GM18861 (cell line): ENCODE measurements at regions not wholly inside any gene's neighbourhood (a gene's known extent, or its start where the extent isn't known, plus 50 kb on each side); places are given as distances from the start of the nearest gene placed in this dataset.

Experiments used
- ATAC-seq: cut with Tn5 transposase; IDR thresholded peaks from one replicate; pipeline ENCODE4 v1.9.1; 2021; ENCODE audit not compliant: unreplicated experiment

DNA sequence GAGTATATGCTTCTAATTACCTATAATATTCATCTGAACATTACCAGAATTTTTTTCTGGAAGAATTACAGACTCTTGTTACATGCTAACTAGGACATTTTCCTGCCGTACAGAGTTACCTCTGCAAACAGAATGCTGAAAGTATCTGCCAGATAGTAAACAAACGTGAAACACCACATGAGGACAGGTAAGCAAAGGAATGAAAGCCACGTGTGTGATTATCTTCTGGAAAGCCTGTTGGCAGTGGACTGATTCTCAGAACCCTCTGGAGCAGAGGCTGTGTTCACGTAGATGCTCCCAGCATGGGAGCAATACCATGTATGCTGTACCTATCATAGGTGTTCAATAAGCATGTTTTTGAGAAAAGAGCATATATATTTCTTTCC, 472.6 kb downstream of the ENC1 start:
- no peak for ATAC-seq

DNA sequence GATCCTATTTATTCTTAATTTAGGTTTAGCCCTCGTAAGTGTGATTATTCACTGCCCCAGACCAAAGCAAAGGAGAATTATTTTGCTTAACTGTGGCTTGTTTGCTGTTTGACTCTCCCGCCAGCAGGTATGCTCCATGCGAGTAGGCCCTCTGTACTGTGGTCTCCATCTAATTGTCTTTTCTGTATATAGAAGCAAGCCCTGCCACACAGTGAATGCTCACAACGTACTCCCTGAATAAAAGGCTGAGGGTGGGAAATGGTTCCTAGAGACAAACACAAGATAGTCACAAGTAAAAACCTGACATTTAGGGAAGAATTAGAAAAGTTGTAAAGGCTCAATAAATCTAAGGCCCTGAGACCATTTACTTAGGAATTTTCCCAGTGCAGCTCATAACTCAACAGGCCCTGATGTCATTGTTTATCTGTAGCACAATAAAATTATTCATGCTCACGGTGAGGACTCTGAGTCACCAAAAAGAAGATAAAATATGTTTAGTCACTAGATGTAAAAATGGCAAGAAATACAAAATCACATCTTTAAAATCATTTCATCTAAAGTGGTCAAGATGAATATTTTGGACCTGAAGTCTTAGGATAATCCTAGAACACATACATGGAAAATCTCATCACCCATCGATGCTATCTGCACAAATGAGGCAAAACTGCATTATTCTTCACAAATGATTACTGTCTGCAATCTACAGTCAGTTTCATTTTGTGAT, 473.2 kb downstream of the ENC1 start:
- ATAC-seq = no peak

DNA sequence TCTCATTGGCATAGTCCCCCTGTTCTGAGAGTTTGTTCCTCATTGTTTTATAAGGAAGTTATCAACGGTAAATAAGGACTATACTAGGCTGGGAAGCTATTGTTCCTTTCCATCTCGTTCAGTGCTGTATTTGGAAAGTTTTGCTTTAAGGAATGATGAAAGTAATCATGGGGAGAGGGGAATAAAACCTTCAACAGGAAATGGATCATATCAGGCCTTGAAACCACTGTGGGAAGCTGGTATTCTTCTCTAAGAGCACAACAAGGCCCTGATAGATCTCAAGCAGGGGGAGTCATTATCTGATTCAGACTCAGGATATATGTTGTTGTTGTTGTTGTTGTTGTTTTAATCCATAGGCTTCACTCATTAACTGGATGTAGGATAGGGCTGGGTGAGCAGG, 474.5 kb downstream of the ENC1 start:
- ATAC-seq = no peak

DNA sequence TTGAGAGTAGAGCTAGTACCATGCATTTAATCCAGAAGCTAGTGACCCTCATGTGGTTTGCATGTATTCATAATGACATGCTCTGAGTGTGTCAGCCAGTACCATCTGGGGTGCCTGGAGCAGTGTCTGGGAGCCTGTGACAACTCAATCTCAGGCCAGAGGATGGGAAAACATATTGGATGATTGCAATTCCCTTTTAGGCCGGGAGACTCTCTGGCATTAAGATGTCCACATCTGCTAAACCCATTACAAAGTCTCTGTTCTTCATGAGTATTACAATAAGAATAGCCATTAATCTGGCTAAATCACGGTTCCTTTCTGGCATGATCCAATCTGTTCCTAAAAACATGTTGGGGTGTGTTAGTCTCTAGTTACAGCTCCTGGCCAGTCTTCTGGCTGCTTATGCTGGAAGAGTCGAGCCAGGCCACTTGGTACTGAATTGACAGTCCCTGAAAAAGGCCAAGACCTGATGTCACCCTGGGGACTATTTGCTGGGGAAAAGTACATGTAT, 475.7 kb downstream of the ENC1 start:
- no peak for ATAC-seq

DNA sequence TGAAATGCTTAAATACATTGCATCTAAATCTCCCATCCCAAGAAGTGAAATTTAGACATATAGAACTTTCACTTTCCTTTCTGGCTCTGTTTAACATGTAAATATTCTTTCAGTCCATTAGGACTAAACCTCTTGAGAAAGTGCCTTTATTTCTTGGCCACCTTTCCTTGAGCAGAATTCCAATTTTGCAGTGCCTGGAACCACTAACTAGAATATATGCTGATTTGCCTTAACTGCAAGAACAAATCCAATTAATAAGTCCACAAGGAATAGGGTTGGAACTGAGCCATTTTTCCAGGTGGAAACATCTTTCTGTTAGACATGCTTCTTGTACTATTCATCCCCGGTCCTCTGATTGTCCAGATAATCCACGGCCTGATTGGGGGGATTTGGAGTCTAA, 478.0 kb downstream of the ENC1 start:
- no peak for ATAC-seq

DNA sequence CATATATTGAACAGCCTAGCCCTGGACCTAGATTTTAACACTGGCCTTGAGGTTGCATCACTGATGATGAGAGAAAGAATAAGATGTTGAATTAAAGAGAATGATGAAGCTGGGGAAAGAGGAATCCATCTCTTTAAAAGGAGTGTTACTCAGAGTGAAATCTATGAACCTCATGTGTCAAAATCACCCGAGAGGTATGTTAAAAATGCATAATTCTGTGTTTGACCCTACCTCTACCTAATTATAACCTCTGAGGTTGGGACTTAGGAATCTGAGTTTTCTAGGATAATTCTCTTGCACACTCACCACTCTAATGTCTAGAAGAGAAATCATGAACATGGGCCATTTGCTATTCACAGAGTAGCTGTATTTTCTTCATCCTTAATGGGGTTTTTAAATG, 479.4 kb downstream of the ENC1 start:
- ATAC-seq = no peak

DNA sequence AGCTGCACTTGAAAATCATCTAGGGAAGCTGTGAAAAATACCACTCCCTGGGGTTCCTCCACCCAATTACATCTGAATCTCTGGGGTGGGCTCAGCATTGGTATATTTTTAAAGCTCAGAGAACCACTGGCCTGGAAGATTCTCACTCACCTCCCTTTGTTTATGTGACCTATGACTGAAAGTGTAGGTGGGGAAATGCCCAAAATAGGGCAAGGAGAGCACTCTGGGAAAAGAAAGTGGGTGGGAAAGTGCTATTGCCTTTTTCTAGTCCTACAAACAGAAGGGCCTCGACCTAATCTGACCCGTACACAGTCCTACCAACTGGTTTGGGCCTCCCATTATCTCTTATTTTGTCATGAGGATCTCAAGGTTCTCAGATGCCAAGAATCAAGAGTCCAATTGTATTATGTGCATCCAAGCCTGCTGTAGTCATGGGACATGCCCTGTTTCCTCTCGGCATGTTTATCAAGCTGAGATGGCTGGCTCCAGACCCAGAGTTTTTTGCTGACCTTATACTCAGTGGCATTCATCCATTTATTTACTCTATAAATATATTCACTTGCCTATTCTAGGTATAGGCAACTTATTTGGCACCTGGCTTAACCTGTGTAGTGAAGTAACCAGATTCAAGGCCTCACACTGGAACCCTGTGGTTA, 483.7 kb downstream of the ENC1 start:
- no peak for ATAC-seq

DNA sequence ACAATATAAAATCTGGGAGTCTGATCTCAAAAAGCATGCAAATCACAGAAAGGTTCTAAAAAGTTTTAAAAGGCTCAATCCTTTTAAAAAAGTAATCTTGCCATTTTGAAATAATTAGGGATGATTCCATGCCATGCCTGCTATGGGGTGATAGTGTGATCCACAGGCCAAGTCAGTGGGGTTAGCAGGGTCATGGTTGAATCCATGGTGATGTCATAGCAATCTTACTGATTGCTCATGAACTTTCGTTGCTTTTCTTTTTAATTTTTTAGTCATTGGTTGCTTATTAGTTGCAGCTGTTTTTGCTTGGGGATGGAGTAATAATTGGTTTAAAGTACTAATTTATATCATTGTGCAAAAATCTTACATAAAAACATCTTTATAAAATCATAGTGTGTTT, 485.0 kb downstream of the ENC1 start:
- no peak for ATAC-seq

DNA sequence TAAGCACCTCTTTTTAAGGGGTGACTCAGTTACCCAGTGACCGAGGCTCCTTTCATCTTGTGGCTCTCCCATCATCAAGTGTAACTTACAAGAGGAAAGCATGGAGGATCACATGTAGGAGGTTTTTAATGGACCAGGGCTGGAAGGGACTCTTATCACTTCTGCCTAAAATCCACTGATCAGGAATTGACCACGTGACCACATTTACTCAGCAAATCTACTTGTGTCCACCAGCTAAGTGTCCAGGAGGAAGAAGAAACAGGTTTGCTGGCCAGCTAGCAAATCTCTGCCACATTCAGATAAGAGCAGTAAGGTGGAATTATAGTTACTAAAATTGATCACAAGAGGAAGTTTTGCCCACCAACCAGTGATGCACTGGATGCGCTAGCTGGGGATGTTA, 486.0 kb downstream of the ENC1 start:
- ATAC-seq = no peak

DNA sequence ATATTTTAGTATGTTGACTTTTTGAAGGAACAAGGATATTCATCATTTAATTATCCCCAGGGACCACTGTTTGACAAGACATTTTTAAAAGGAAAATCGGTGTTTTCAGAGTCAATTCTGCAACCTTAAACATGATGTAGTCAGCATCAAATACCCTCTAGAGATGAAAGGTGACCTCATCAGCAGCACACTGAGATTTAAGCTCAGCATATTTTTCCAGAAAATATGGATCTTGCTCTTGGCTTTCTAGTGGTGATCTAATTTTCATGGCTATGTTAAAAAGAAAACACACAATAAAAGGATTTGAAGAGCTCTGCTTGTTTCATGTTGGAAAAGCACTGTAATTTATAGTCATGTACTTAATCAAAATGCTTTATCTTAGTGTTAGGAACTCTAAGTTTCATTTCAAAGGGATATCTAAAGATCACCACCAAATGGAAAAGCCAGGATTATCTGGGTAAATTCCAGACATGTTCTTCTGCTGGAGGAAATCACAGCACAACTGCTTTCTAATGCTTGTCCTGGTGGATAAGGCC, 487.2 kb downstream of the ENC1 start:
- no peak for ATAC-seq

DNA sequence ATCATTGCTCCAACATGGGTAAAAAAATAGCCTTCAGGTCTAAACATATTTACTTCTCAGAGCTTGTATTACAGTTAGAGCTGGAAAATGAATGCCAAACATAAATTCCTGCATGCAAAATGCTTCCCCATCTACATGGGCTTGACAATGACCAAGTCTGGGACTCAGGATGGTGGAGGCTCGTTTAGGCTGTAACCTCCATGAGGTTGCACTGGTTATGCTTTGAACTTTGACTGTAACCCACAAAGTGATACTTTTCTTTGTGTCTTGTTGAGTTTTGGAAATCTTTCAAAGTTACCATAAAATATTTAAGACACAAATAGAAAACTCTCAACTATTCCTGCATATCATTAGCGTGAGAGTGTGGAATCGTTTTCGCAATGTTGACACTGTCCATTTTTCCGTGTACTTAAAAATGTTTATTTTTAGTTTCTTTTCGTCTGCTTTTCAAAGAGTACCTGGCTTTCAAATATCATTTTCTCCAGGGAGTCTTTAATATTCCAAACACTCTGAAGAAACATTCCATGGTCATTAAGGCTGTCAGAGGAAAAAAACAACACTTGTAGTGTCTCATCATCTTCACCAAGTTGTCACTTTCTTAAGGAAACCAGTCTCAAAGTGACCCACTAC, 487.8 kb downstream of the ENC1 start:
- ATAC-seq = no peak

DNA sequence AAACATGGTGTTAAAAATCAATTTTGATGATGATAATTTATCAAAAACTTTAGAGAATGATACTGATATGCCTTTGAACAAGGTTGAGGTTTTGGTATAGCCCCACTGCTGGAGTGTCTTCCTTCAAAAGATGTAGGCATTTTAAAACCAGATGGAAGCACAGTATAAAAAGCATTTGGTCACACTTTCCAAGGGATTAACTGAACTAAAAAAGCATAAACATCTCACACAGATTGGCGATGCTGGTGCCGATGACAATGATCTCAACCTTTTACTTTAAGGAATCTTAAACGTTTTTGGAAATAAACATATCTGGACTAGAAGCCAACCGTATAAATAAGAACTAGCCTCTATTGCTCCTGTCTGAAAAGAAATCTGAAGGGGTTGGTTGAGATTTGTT, 488.4 kb downstream of the ENC1 start:
- no peak for ATAC-seq

DNA sequence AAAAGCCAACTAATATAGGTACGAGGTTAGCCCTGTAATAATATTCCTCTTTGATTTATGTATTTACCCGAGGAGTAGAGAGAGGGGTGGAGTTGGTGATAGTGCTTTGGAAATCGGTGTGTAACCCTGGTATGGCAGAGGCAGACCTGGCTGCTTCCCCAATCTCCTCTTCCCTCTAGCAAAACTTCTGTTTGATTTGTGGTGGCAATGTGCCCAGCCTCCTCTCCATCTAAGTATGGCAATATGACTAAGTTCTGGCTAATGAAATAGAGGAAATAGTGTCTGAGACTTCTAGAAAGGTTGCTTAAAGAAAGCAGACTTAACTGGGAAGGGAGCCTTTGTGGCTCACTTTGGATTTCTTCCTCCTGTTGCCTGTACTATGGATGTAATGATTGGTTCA, 491.1 kb downstream of the ENC1 start:
- no peak for ATAC-seq

DNA sequence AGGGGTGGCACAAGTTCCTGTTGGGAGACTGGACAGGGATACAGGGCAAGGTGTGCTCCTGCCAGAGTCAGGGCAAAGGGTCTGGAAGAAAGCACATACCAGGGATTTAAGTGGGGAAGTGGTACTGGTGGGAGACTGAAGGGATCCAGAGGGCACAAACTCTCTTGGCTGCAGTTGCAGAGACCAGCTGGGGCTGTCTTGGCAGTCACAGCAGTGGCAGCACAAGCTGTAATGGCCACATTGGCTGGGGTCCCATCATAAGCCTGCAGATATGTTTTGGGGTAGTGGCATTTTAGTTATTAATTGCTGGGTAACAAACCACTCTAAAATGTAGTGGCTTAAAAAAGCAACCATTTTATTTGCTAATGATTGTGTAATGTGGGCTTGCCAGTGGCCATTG, 492.2 kb downstream of the ENC1 start:
- no peak for ATAC-seq

DNA sequence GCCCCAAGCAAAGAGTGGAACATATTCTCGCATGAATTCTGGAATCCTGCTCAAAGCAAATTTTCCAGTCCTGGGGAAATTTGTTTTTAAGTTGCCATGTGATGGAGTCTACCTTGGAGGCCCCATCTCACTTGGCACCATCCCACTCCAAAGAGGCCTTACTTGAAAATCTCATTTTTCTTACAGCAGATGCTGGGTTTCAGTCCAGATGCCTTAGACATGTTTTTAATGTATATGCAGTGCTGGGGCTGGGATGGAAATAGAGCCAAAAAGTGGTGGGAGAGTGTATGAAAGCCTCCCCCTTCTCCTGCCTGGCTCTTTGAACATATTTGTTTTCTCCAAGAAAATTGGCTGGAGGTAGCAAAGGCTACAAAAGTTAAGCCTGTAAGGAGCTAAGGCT, 493.7 kb downstream of the ENC1 start:
- ATAC-seq = no peak

DNA sequence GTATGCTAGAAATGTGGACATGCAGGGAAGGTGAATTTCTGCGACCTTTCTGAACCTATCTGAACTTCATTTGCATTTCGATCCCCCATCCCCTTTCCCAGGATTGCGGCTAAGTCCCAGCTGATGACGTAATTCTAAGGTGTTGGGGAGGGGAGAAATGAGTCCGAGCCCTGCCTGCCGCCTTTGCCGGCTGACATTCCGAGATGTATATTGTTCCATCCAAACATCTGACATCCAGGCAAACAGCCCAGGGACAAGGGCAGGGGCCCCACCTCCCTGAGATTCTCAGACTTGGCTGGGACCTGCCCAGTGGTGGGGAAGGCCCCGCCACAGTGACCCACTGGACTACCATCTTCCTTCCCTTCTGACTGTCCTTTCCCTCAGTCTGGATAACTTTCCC, 494.6 kb downstream of the ENC1 start:
- ATAC-seq = no peak

DNA sequence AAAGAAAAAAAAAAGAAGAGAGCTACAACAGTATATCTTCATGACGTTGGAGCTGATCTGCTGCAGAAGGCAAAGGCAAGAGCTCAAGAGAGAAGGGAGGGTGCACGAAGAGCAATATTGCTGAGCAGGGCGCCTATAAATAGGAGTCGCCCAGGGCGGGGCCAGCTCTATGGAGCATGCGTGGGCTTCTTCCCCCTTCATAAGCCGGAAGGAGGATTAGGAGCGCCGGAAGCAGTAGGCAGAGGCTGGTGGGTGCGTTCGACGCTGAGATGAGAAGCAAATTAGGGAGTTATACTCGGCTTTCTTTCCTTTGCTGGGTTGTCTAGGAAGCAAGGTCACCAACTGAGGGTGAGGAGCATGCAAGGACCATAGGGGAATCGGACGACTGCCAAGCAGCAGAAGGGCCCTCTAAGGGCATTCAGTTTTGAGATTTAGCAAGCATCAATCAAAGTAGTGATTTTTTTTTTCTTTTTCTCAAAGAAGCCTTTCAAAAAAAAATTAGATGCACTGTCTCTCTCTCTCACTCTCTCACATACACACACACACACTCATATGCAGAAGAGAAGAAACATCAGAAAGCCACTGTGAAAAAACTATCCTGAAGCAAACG, 496.7 kb downstream of the ENC1 start:
- no peak for ATAC-seq

DNA sequence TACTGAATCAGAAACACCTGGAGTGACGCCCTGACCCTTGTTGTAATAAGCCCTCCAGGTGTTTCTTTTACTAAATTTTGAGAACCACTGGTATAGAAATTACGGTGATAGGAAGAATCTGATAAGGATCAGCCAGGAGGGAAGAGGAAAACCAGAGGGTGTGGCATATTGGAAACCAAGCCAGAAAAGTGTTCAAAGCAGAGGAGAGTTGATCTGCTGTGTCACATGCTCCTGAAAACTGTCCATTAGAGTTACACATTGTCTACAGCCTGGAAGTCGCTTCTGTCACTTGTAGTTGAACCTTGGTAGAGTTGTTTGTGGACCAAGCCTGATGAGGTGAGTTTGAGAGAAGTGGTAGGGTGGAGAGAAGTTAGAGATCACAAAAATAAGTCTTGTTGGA, 497.4 kb downstream of the ENC1 start:
- ATAC-seq = no peak

DNA sequence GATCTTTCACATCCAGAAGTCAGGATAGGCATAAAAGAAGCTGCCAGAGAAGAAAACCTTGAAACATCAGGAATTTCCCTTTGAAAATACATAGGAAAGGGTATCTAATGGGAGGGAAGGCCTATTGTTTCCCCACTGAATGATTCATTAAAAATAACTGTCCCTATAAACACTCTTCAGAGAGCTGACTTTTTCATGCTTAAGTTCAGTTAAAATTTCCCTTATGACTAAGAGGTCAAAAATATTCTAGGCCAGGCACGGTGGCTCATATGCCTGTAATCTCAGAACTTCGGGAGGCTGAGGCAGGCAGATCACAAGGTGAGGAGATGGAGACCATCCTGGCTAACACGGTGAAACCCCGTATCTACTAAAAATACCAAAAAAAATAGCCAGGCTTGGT, 499.5 kb downstream of the ENC1 start:
- ATAC-seq = no peak

DNA sequence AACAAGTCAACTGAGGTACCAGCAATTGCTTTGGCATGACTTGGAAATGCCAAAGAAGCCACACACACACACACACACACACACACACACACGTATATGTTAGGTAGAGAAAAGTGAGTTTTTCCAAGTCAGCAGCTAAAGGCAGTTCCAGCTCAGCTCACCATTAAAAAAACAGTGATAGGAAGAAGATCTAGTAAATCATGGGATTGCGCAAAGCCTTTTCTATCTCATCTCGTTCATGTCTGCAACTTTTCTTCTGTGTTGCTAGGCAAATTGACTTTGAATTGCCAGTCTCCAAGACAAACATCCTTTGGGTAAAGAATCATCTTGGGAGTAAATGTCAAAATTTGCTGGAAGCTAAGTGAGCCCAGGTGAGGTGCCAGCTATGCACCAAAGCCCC, 500.1 kb downstream of the ENC1 start:
- ATAC-seq = no peak

DNA sequence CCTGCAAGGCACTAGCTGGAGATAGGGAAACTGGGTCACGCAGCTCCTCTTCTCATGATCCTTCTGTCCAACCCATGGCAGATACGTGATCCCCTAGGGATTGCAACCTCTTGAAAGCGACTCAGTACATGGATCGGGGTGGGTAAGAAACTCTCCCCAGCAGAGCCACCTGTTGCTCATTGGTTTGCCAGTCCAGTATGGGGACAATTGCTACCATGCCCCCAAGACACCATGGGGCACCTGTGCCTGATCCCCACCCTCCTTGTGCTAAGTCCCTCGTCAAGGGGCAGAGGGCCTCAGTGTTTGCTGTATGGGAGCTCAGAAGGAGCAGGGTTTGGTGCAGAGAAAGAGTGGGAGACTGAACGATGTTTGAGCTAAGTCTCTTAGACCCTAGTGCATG, 500.9 kb downstream of the ENC1 start:
- no peak for ATAC-seq

DNA sequence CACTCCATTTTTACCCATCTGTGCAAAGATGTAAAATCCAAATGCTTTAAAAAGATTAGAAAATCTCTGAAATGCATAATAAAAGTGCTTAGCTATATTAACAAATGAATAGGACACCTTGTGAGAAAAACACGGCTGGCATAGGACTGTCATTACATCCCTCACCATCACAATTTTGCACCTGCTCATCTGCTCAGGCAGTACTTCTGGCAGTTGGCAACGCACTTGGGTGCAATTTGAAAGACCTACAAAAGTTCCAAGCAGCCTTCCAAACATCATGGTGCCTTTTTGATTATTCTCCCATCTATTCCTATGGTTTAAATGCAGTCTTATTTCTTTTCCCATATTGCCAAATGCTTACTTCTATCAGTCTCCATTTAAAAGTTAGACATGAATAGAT, 501.8 kb downstream of the ENC1 start:
- no peak for ATAC-seq
